ENCODE measurements at regions not wholly inside any gene's neighbourhood (a gene's known extent, or its start where the extent isn't known, plus 50 kb on each side); places are given as distances from the start of the nearest gene placed in this dataset.

GRCh38 chr1:57986432-57986831 is 560.1 kb downstream of the OMA1 start:
- Histone ChIP-seq H3K27ac (ENCODE audit: low read depth, low read length) (no peak overlapping the region), H3K9ac (ENCODE audit: low read length) (no peak overlapping the region), H3F3A (ENCODE audit: insufficient read depth) (no peaks in the 10 kb centered on the region), H4K20me1 (ENCODE audit: low read depth, low read length) (no peaks in the 10 kb centered on the region), H3K4me3 (ENCODE audit: insufficient read depth, low read length, poor library complexity, severe bottlenecking) (no peak overlapping the region), H3K9me2 (replicated peaks; ENCODE audit: insufficient read depth, low read length) (no peaks in the 10 kb centered on the region), H3K9me3 (ENCODE audit: insufficient read depth, low read length) (no peaks in the 10 kb centered on the region), H3K27me3 (ENCODE audit: low read length) (no peaks in the 10 kb centered on the region), H2AFZ (ENCODE audit: low read depth, low read length, severe bottlenecking) (no peak overlapping the region), H3K36me3 (ENCODE audit: low read length) (no peaks in the 10 kb centered on the region), H3K79me2 (ENCODE audit: insufficient read depth, low read length) (no peaks in the 10 kb centered on the region), H3K4me2 (ENCODE audit: low read depth, low read length, poor library complexity, severe bottlenecking) (no peak overlapping the region)
- TF ChIP-seq CTCF (IDR thresholded peaks at IDR 0.05; ENCODE audit: insufficient read depth, low read length, poor library complexity, severe bottlenecking) (no peak), EZH2phosphoT487 (conservative IDR thresholded peaks at IDR 0.05; ENCODE audit: low read length) (no peak)

GRCh38 chr1:57984277-57984676 is 560.4 kb upstream of the DAB1 start:
- no peak for TF ChIP-seq CTCF (IDR thresholded peaks at IDR 0.05; ENCODE audit: insufficient read depth, low read length, poor library complexity, severe bottlenecking)
- TF ChIP-seq EZH2phosphoT487 (conservative IDR thresholded peaks at IDR 0.05; ENCODE audit: low read length): no peak
- Histone ChIP-seq H3K9ac (ENCODE audit: low read length) (no peak overlapping the region), H4K20me1 (ENCODE audit: low read depth, low read length) (no peaks in the 10 kb centered on the region), H3K27me3 (ENCODE audit: low read length) (no peaks in the 10 kb centered on the region), H3K36me3 (ENCODE audit: low read length) (no peaks in the 10 kb centered on the region), H3K9me3 (ENCODE audit: insufficient read depth, low read length) (no peaks in the 10 kb centered on the region), H3K79me2 (ENCODE audit: insufficient read depth, low read length) (no peaks in the 10 kb centered on the region), H3K27ac (ENCODE audit: low read depth, low read length) (no peak overlapping the region), H3K4me3 (ENCODE audit: insufficient read depth, low read length, poor library complexity, severe bottlenecking) (no peak overlapping the region), H3F3A (ENCODE audit: insufficient read depth) (no peaks in the 10 kb centered on the region), H3K9me2 (replicated peaks; ENCODE audit: insufficient read depth, low read length) (no peaks in the 10 kb centered on the region), H3K4me2 (ENCODE audit: low read depth, low read length, poor library complexity, severe bottlenecking) (no peak overlapping the region), H2AFZ (ENCODE audit: low read depth, low read length, severe bottlenecking) (no peak overlapping the region)

DNA sequence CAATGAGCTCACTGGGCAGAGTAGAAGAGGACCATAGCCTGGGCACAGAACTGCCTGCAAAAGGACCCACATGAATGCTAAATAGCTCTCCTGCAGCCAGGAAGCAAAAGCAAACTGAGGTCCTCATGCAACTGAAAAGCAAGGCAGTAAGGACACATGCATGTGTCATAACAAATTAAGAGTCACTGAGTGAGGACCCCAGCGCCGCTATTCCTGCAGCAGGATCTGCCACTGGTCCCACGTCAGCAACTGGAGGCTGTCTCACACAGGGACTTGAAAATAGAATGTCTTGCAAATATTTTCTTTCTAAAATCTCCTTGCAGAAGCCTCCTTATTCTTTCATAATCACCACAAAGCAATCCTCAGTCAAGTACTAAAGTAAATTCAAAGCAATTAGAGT is 559.6 kb upstream of the DAB1 start:
- no peak for TF ChIP-seq EZH2phosphoT487 (conservative IDR thresholded peaks at IDR 0.05; ENCODE audit: low read length)
- no peak for TF ChIP-seq CTCF (IDR thresholded peaks at IDR 0.05; ENCODE audit: insufficient read depth, low read length, poor library complexity, severe bottlenecking)
- H3K4me3 ChIP-seq (ENCODE audit: insufficient read depth, low read length, poor library complexity, severe bottlenecking): no peak overlapping the region

More for the DNA sequence above, 559.6 kb upstream of the DAB1 start:
- Histone ChIP-seq H3K27me3 (ENCODE audit: low read length) (no peaks in the 10 kb centered on the region), H3K9me2 (replicated peaks; ENCODE audit: insufficient read depth, low read length) (no peaks in the 10 kb centered on the region), H2AFZ (ENCODE audit: low read depth, low read length, severe bottlenecking) (no peak overlapping the region), H4K20me1 (ENCODE audit: low read depth, low read length) (no peaks in the 10 kb centered on the region), H3K9ac (ENCODE audit: low read length) (no peak overlapping the region), H3K79me2 (ENCODE audit: insufficient read depth, low read length) (no peaks in the 10 kb centered on the region), H3K36me3 (ENCODE audit: low read length) (no peaks in the 10 kb centered on the region), H3K4me2 (ENCODE audit: low read depth, low read length, poor library complexity, severe bottlenecking) (no peak overlapping the region), H3K9me3 (ENCODE audit: insufficient read depth, low read length) (no peaks in the 10 kb centered on the region), H3F3A (ENCODE audit: insufficient read depth) (no peaks in the 10 kb centered on the region), H3K27ac (ENCODE audit: low read depth, low read length) (no peak overlapping the region)
